Colonic mucosa (tissue), 4 donors: ENCODE measurements at regions not wholly inside any gene's neighbourhood (a gene's known extent, or its start where the extent isn't known, plus 50 kb on each side); places are given as distances from the start of the nearest gene placed in this dataset.

Experiments
- DNase-seq: peaks from one replicate; pipeline ENCODE4 v3.0.0-alpha.2; 2020
- H3K27ac ChIP-seq: fragments of 200-600 bp; one replicate; pipeline ENCODE4 v1.8.0; 2021
- H3K27me3 ChIP-seq: fragments of 200-600 bp; one replicate; pipeline ENCODE4 v1.8.0; 2021
- H3K36me3 ChIP-seq: fragments of 200-600 bp; one replicate; pipeline ENCODE4 v1.8.0; 2021
- H3K4me1 ChIP-seq: fragments of 200-600 bp; one replicate; pipeline ENCODE4 v1.8.0; 2021; ENCODE audit warnings: mild to moderate bottlenecking
- H3K4me3 ChIP-seq: fragments of 200-600 bp; one replicate; pipeline ENCODE4 v1.8.0; 2021
- H3K9ac ChIP-seq, 2 donors: one replicate each; pipeline ENCODE4 v1.7.0; 2013; ENCODE audit warnings: control low read depth in 2 of 2, low read depth in 2 of 2, low read length in 2 of 2
- H3K9me3 ChIP-seq: fragments of 200-600 bp; one replicate; pipeline ENCODE4 v1.8.0; 2021
- CTCF ChIP-seq: fragments of 200-600 bp; IDR thresholded peaks from one replicate; pipeline ENCODE4 v1.8.0; 2022; ENCODE audit warnings: antibody characterized with exemption, mild to moderate bottlenecking
- intact Hi-C: fragments of 100-400 bp; cut with DNase I; formaldehyde crosslinking; loops from one replicate; pipeline ENCODE4 v1.14.1; 2022
- donor health status: healthy.
- donor health status: DM: no; HTN: no; CAD: no.
- donor health status: DM: no; HTN: no; CAD: no.

- intact Hi-C loops, result no loop called here
- TF ChIP-seq CTCF, result no peak
- H3K4me3 ChIP-seq, result no peak overlapping the region
Observed at GRCh38 chr7:91600112-91600511, 280.4 kb downstream of the MTERF1 start.

GRCh38 chr7:91603707-91604106 lies 276.8 kb downstream of the MTERF1 start:
- H3K4me3 ChIP-seq, result no peak overlapping the region
- no peak for DNase-seq
- H3K36me3 ChIP-seq, result no peaks in the 10 kb centered on the region
- no peaks in the 10 kb centered on the region for H3K9me3 ChIP-seq
- no peaks in the 10 kb centered on the region for H3K4me1 ChIP-seq
- intact Hi-C loops, result no loop called here
- TF ChIP-seq CTCF, result no peak
- H3K27me3 ChIP-seq, result no peaks in the 10 kb centered on the region
- no peak overlapping the region for H3K27ac ChIP-seq
- H3K9ac ChIP-seq, result no peak overlapping the region

More at GRCh38 chr7:91600112-91600511, 280.4 kb downstream of the MTERF1 start:
- H3K36me3 ChIP-seq, result no peaks in the 10 kb centered on the region
- DNase-seq, result no peak
- H3K9me3 ChIP-seq, result no peaks in the 10 kb centered on the region
- H3K9ac ChIP-seq, result no peak overlapping the region
- H3K27me3 ChIP-seq, result no peaks in the 10 kb centered on the region
- H3K4me1 ChIP-seq, result no peaks in the 10 kb centered on the region
- no peak overlapping the region for H3K27ac ChIP-seq

GRCh38 chr7:91608606-91609005 lies 271.9 kb downstream of the MTERF1 start:
- Histone ChIP-seq H3K27ac (no peak overlapping the region), H3K27me3 (no peaks in the 10 kb centered on the region), H3K9me3 (no peaks in the 10 kb centered on the region), H3K4me1 (no peaks in the 10 kb centered on the region), H3K4me3 (no peak overlapping the region), H3K36me3 (no peaks in the 10 kb centered on the region), H3K9ac (no peak overlapping the region)
- intact Hi-C loops, result no loop called here
- DNase-seq, result no peak
- TF ChIP-seq CTCF, result no peak

GRCh38 chr7:91609525-91609924 lies 271.0 kb downstream of the MTERF1 start:
- H3K9ac ChIP-seq, result no peak overlapping the region
- DNase-seq, result no peak
- H3K27me3 ChIP-seq, result no peaks in the 10 kb centered on the region
- H3K27ac ChIP-seq, result no peak overlapping the region
- no peaks in the 10 kb centered on the region for H3K9me3 ChIP-seq
- H3K4me1 ChIP-seq, result no peaks in the 10 kb centered on the region
- intact Hi-C loops, result no loop called here
- H3K36me3 ChIP-seq, result no peaks in the 10 kb centered on the region
- TF ChIP-seq CTCF, result no peak
- H3K4me3 ChIP-seq, result no peak overlapping the region

- Histone ChIP-seq H3K9ac (no peak overlapping the region), H3K9me3 (no peaks in the 10 kb centered on the region), H3K36me3 (no peaks in the 10 kb centered on the region), H3K27ac (no peak overlapping the region), H3K4me1 (no peaks in the 10 kb centered on the region), H3K27me3 (no peaks in the 10 kb centered on the region), H3K4me3 (no peak overlapping the region)
- DNase-seq, result no peak
- intact Hi-C loops, result no loop called here
- TF ChIP-seq CTCF, result no peak
Observed at GRCh38 chr7:91614431-91614830, 266.1 kb downstream of the MTERF1 start.
